BJ (cell line): ENCODE measurements at regions not wholly inside any gene's neighbourhood (a gene's known extent, or its start where the extent isn't known, plus 50 kb on each side); places are given as distances from the start of the nearest gene placed in this dataset.

ENCODE experiments used
- CTCF ChIA-PET: fragments of 350-600 bp; formaldehyde crosslinking; extraction: SDS; loops from one replicate; lab custom pipeline; 2021; ENCODE audit warnings: antibody characterized with exemption, inconsistent platforms; lab: Yijun Ruan, JAX
- POLR2A ChIA-PET: fragments of 300-600 bp; sonication (Branson Sonifier 250); formaldehyde crosslinking; extraction: SDS; loops from one replicate; lab custom pipeline; 2021; ENCODE audit warnings: antibody characterized with exemption; lab: Charles Lee
- DNase-seq: peaks from one replicate; pipeline ENCODE4 v3.0.0-alpha.2; 2011; ENCODE audit warnings: low read depth
- H3K27me3 ChIP-seq: 2 replicates; pipeline ENCODE4 v1.6.0; 2011; ENCODE audit warnings: low read length; ENCODE audit not compliant: control insufficient read depth, insufficient read depth
- H3K36me3 ChIP-seq: 2 replicates; pipeline ENCODE4 v1.5.1; 2011; ENCODE audit warnings: low read length; ENCODE audit not compliant: control insufficient read depth, insufficient read depth
- H3K4me3 ChIP-seq: 2 replicates; pipeline ENCODE4 v1.5.1; 2011; ENCODE audit warnings: low read depth, mild to moderate bottlenecking, control low read depth, low read length
- CTCF ChIP-seq: IDR thresholded peaks from 2 replicates; pipeline ENCODE4 v1.5.1; 2011; ENCODE audit warnings: low read depth, mild to moderate bottlenecking, control low read depth, inconsistent platforms, low read length, moderate library complexity; ENCODE audit not compliant: insufficient read depth

GRCh38 chr1:215001419-215002021, 81.0 kb upstream of the KCNK2 start:
- POLR2A ChIA-PET = no interaction called here
- Histone ChIP-seq H3K27me3 (no peaks in the 10 kb centered on the region), H3K36me3 (no peaks in the 10 kb centered on the region), H3K4me3 (no peak overlapping the region)
- no peak for TF ChIP-seq CTCF
- no peak for DNase-seq
- CTCF ChIA-PET = no interaction called here

GRCh38 chr1:215002471-215002870, 80.1 kb upstream of the KCNK2 start:
- Histone ChIP-seq H3K4me3 (no peak overlapping the region), H3K27me3 (no peaks in the 10 kb centered on the region), H3K36me3 (no peaks in the 10 kb centered on the region)
- ChIA-PET CTCF (interaction anchor here (0.5 to 0.7 kb wide), 2 partner anchors 51 to 184 kb away, joined by 3 read pairs; no protein-coding TSS in a partner anchor), POLR2A (no interaction called here)
- TF ChIP-seq CTCF = no peak
- peak; percentile 93 for DNase-seq

GRCh38 chr1:215003686-215004085, 78.9 kb upstream of the KCNK2 start:
- Histone ChIP-seq H3K27me3 (no peaks in the 10 kb centered on the region), H3K36me3 (no peaks in the 10 kb centered on the region), H3K4me3 (no peak overlapping the region)
- DNase-seq = no peak
- no peak for TF ChIP-seq CTCF
- CTCF ChIA-PET = interaction anchor here (1.0 kb wide), 1 partner anchor 161 kb away, joined by 3 read pairs; no protein-coding TSS in a partner anchor
- POLR2A ChIA-PET = no interaction called here

GRCh38 chr1:215004121-215004827, 78.3 kb upstream of the KCNK2 start:
- POLR2A ChIA-PET = no interaction called here
- H3K4me3 ChIP-seq = no peak overlapping the region
- DNase-seq = no peak

More at GRCh38 chr1:215004121-215004827, 78.3 kb upstream of the KCNK2 start:
- CTCF ChIA-PET = interaction anchor here (1.0 kb wide), 1 partner anchor 161 kb away, joined by 3 read pairs; no protein-coding TSS in a partner anchor
- no peak for TF ChIP-seq CTCF
- Histone ChIP-seq H3K36me3 (no peaks in the 10 kb centered on the region), H3K27me3 (no peaks in the 10 kb centered on the region)
